ENCODE measurements at regions not wholly inside any gene's neighbourhood (a gene's known extent, or its start where the extent isn't known, plus 50 kb on each side); places are given as distances from the start of the nearest gene placed in this dataset.

DNA sequence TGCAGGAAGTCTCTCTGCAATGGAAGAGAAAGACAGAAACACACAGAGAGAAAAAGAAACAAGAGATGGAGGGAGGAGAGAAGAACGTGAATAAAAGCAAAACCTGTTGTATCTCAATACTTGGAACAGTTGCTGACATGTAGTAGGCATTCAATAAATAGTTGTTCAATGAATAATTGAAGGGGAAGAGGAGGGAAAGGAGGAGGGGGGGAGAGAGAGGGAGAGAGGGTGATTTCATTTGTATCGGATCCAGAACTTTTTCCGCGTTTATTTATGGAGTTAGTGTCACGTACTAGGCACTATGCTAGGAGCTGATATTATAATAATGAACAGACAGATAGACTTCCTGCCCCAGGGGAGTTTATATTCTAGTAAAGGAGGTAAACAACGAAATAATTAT is 144.1 kb downstream of the OMA1 start:
- no peak overlapping the region for H3K27ac ChIP-seq
- 40 to 54% methylated on average over 6 of the region's 6 CpGs for WGBS, 2 donors

DNA sequence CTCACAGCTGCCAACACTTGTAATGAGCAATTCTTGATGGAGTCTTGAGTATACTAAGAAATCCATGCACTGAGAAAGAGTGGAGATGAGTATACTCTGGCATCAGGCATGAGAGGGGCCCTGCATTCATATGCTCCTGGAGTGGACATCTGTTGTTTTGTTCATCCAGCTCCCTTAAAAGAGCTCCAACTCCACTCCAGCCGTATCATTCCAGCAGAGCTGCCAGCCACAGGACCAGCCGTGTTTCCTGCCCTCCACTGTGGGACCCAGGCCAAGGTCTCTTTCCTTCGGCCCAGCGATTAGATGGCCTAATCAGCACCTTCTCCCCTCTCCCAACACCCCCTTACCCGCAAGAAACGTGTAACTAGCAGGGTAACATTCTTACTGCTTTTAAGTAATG is 144.5 kb downstream of the OMA1 start:
- DNase-seq = no peak
- WGBS, 2 donors = 64 to 78% methylated on average over 4 of the region's 6 CpGs
- no peak for TF ChIP-seq POLR2A (IDR thresholded peaks at IDR 0.05)
- TF ChIP-seq, protein P1, sequence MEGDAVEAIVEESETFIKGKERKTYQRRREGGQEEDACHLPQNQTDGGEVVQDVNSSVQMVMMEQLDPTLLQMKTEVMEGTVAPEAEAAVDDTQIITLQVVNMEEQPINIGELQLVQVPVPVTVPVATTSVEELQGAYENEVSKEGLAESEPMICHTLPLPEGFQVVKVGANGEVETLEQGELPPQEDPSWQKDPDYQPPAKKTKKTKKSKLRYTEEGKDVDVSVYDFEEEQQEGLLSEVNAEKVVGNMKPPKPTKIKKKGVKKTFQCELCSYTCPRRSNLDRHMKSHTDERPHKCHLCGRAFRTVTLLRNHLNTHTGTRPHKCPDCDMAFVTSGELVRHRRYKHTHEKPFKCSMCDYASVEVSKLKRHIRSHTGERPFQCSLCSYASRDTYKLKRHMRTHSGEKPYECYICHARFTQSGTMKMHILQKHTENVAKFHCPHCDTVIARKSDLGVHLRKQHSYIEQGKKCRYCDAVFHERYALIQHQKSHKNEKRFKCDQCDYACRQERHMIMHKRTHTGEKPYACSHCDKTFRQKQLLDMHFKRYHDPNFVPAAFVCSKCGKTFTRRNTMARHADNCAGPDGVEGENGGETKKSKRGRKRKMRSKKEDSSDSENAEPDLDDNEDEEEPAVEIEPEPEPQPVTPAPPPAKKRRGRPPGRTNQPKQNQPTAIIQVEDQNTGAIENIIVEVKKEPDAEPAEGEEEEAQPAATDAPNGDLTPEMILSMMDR (IDR thresholded peaks at IDR 0.05) = no peak
- no peak overlapping the region for H3K27ac ChIP-seq
- no peaks in the 10 kb centered on the region for H3K9me3 ChIP-seq
- no peak overlapping the region for H3K4me3 ChIP-seq
- no peaks in the 10 kb centered on the region for H3K27me3 ChIP-seq
- intact Hi-C loops (cut with DNase I) = no loop called here
- no peaks in the 10 kb centered on the region for H3K4me1 ChIP-seq
- no peaks in the 10 kb centered on the region for H3K36me3 ChIP-seq

More for the DNA sequence above, 144.1 kb downstream of the OMA1 start:
- Histone ChIP-seq H3K9me3 (no peaks in the 10 kb centered on the region), H3K36me3 (no peaks in the 10 kb centered on the region), H3K4me3 (no peak overlapping the region), H3K27me3 (no peaks in the 10 kb centered on the region), H3K4me1 (no peaks in the 10 kb centered on the region)
- TF ChIP-seq, protein P1 (IDR thresholded peaks at IDR 0.05) = no peak
- no peak for TF ChIP-seq POLR2A (IDR thresholded peaks at IDR 0.05)
- intact Hi-C loops (cut with DNase I) = no loop called here
- DNase-seq = no peak

DNA sequence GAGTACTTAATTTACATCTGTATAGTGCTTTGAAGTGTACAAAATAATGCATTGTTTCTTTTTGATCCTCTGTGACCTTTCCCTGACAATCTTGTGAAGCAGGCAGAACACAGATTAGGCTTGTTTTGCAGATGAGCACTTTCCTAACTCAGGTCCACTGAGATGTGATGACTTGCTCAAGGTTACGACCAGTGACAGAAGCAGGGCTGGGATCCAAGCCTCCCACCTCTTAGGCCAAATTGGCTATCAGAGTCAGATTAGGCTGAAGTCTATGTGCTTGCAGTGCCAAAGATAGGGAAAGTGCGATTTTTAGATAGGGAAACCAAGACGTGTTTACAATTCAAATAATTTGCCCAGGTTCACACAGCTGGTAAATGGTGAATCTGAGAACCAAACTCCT is 147.3 kb downstream of the OMA1 start:
- intact Hi-C loops (cut with DNase I) = no loop called here
- TF ChIP-seq, protein P1 (IDR thresholded peaks at IDR 0.05) = no peak
- TF ChIP-seq POLR2A (IDR thresholded peaks at IDR 0.05) = no peak
- H3K4me3 ChIP-seq = no peak overlapping the region
- H3K27ac ChIP-seq = no peak overlapping the region
- H3K27me3 ChIP-seq = no peaks in the 10 kb centered on the region
- H3K4me1 ChIP-seq = peaks cover 0 to 5% (median 4%) of the 10 kb centered on the region in 3 donors
- no peak for DNase-seq
- H3K36me3 ChIP-seq = no peaks in the 10 kb centered on the region
- no peaks in the 10 kb centered on the region for H3K9me3 ChIP-seq
- WGBS, 2 donors = 74 to 78% methylated on average over 3 of the region's 3 CpGs

DNA sequence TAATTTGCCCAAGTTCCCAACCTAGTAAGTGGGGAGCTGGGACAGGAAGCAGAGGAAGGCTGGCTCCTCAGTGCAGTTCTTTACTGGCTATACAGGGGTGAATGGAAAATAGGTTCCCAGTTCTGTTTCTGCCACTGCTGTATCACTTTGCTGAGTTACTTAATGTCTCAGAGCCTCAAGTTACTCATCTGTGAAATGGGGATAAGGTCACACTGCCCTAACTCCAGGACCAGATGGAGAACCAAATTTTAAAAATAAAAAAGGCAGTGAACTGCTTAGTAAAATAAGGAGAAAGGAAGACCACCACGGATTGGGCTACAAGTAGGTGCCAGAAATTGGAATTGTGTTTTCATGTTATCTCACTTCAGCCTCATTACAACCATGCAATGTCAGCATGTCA is 147.8 kb downstream of the OMA1 start:
- WGBS, 2 donors = 68 to 82% methylated on average over 1 of the region's 1 CpG
- no peak for TF ChIP-seq POLR2A (IDR thresholded peaks at IDR 0.05)
- TF ChIP-seq, protein P1 (IDR thresholded peaks at IDR 0.05) = no peak
- Histone ChIP-seq H3K27me3 (no peaks in the 10 kb centered on the region), H3K27ac (no peak overlapping the region), H3K9me3 (no peaks in the 10 kb centered on the region), H3K4me3 (no peak overlapping the region), H3K36me3 (no peaks in the 10 kb centered on the region), H3K4me1 (peaks cover 0 to 5% (median 4%) of the 10 kb centered on the region in 3 donors)
- intact Hi-C loops (cut with DNase I) = no loop called here
- no peak for DNase-seq

DNA sequence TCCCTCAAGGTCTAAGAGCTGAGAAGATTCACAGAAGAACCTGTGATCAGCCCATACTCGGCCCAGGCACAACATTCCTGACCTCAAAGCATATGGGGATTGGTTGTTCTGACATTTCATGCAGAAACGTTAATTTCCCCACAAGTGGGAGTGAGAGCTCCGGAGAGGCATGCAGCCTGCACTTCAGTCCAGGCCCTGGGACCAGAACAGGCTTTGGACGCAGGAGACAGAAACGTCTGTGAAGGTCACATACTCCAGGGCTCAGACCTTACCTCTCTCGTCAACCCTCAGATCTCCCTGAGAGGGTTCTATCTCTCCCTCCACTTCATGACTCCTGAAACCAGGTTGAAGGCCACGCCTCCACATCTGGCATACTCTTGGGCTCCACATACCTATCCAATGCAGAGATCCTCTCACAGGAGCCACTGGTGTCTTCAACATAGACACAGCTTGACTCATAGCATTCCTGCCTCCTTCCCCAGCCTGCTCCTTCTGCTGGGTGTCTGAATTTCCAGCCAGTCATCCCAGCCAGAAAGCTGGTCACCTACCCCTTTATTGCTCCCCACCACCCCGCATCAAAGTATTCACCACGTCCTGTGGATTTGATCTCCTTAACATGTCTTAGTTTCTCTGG is 149.2 kb downstream of the OMA1 start:
- H3K9me3 ChIP-seq = no peaks in the 10 kb centered on the region
- intact Hi-C loops (cut with DNase I) = no loop called here

More for the DNA sequence above, 149.2 kb downstream of the OMA1 start:
- no peak for DNase-seq
- 87 to 88% methylated on average over 8 to 9 of the region's 9 CpGs for WGBS, 2 donors
- Histone ChIP-seq H3K27ac (no peak overlapping the region), H3K36me3 (no peaks in the 10 kb centered on the region), H3K27me3 (no peaks in the 10 kb centered on the region), H3K4me1 (peaks cover 0 to 5% (median 4%) of the 10 kb centered on the region in 3 donors), H3K4me3 (no peak overlapping the region)
- TF ChIP-seq, protein P1 (IDR thresholded peaks at IDR 0.05) = no peak
- TF ChIP-seq POLR2A (IDR thresholded peaks at IDR 0.05) = no peak
